GM18907 (cell line): ENCODE measurements at regions not wholly inside any gene's neighbourhood (a gene's known extent, or its start where the extent isn't known, plus 50 kb on each side); places are given as distances from the start of the nearest gene placed in this dataset.

ENCODE experiments used
- ATAC-seq: cut with Tn5 transposase; IDR thresholded peaks from one replicate; pipeline ENCODE4 v1.9.1; 2021; ENCODE audit warnings: mild to moderate bottlenecking, moderate library complexity; ENCODE audit not compliant: unreplicated experiment

- no peak for ATAC-seq
Observed at GRCh38 chr2:177143444-177143843, 69.2 kb upstream of the HNRNPA3 start.

GRCh38 chr2:177147093-177147694 lies 65.4 kb upstream of the HNRNPA3 start:
- ATAC-seq, result peak; percentile 69

- ATAC-seq, result no peak
Observed at GRCh38 chr2:177147834-177148445, 64.7 kb upstream of the HNRNPA3 start.

- ATAC-seq, result peak; percentile 91
Observed at GRCh38 chr2:177148477-177149154, 64.0 kb upstream of the HNRNPA3 start.

GRCh38 chr2:177149155-177149503 lies 63.5 kb upstream of the HNRNPA3 start:
- no peak for ATAC-seq

GRCh38 chr2:177153805-177154204 lies 58.8 kb upstream of the HNRNPA3 start:
- ATAC-seq, result no peak

- no peak for ATAC-seq
Observed at GRCh38 chr2:177154809-177155208, 57.8 kb upstream of the HNRNPA3 start.

GRCh38 chr2:177155631-177156030 lies 57.0 kb upstream of the HNRNPA3 start:
- no peak for ATAC-seq

GRCh38 chr2:177161741-177162460 lies 50.7 kb upstream of the HNRNPA3 start:
- no peak for ATAC-seq
